ENCODE measurements at regions not wholly inside any gene's neighbourhood (a gene's known extent, or its start where the extent isn't known, plus 50 kb on each side); places are given as distances from the start of the nearest gene placed in this dataset.

DNA sequence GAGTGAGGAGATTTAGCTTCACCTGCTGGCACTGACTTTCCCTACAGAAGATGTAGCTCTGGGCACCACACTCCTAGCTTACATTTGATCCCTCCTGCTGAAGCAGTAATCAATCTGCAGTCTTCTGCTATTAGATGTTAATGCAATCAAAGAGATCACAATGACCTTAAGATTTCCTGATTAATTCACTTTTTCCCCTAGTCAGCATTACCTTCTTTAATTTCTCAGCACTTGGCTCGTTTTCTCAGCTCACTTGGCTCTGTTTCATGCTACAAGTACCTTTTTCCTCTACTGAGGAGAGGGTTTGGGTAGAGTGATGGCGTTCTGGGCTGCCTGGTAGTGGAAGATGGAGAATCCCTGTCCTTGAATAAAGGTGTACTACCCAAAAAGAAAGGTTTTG is 113.0 kb upstream of the PAK3 start:
- TF ChIP-seq, protein P1, sequence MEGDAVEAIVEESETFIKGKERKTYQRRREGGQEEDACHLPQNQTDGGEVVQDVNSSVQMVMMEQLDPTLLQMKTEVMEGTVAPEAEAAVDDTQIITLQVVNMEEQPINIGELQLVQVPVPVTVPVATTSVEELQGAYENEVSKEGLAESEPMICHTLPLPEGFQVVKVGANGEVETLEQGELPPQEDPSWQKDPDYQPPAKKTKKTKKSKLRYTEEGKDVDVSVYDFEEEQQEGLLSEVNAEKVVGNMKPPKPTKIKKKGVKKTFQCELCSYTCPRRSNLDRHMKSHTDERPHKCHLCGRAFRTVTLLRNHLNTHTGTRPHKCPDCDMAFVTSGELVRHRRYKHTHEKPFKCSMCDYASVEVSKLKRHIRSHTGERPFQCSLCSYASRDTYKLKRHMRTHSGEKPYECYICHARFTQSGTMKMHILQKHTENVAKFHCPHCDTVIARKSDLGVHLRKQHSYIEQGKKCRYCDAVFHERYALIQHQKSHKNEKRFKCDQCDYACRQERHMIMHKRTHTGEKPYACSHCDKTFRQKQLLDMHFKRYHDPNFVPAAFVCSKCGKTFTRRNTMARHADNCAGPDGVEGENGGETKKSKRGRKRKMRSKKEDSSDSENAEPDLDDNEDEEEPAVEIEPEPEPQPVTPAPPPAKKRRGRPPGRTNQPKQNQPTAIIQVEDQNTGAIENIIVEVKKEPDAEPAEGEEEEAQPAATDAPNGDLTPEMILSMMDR (IDR thresholded peaks at IDR 0.05) = no peak
- TF ChIP-seq POLR2A (IDR thresholded peaks at IDR 0.05) = no peak

Data from prostate gland (tissue), 2 donors.